ENCODE measurements at regions not wholly inside any gene's neighbourhood (a gene's known extent, or its start where the extent isn't known, plus 50 kb on each side); places are given as distances from the start of the nearest gene placed in this dataset.

- DNase-seq, result no peak
- TF ChIP-seq, protein P1, sequence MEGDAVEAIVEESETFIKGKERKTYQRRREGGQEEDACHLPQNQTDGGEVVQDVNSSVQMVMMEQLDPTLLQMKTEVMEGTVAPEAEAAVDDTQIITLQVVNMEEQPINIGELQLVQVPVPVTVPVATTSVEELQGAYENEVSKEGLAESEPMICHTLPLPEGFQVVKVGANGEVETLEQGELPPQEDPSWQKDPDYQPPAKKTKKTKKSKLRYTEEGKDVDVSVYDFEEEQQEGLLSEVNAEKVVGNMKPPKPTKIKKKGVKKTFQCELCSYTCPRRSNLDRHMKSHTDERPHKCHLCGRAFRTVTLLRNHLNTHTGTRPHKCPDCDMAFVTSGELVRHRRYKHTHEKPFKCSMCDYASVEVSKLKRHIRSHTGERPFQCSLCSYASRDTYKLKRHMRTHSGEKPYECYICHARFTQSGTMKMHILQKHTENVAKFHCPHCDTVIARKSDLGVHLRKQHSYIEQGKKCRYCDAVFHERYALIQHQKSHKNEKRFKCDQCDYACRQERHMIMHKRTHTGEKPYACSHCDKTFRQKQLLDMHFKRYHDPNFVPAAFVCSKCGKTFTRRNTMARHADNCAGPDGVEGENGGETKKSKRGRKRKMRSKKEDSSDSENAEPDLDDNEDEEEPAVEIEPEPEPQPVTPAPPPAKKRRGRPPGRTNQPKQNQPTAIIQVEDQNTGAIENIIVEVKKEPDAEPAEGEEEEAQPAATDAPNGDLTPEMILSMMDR (conservative IDR thresholded peaks at IDR 0.05; ENCODE audit: low read depth, low read length), result no peak
- TF ChIP-seq EZH2phosphoT487 (IDR thresholded peaks at IDR 0.05; ENCODE audit: borderline replicate concordance, low read length), result no peak
- TF ChIP-seq EZH2 (IDR thresholded peaks at IDR 0.05; ENCODE audit: low read length, unreplicated experiment), result no peak
- H3K9me3 ChIP-seq (ENCODE audit: low read length), result no peaks in the 10 kb centered on the region
Observed at GRCh38 chr1:14233510-14233909, 365.0 kb upstream of the KAZN start.

DNA sequence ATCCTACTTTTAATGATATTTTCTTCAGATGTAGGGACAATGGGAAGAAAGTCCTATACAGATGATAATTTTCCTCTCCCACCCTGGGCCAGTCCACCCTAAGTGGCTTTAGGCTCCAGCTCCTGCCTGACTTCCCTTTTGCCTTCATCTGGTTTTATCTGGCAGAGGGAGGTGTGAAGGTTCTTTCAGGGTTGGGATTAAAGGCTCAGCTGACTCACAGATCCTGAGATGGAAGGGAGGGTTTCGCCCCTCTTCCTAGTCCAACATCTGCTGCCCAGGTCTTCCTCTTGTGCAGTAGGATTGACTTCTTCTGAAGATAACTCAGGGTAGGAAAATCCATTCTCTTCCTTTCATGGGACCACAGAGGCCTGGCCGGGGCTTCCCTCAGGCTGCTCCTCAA, 362.4 kb upstream of the KAZN start:
- H3K9me2 ChIP-seq (replicated peaks; ENCODE audit: low read length), result no peaks in the 10 kb centered on the region
- H3K27ac ChIP-seq (ENCODE audit: low read length), result no peak overlapping the region
- H3K36me3 ChIP-seq (ENCODE audit: low read depth, low read length), result no peaks in the 10 kb centered on the region
- no peak overlapping the region for H3K4me3 ChIP-seq (ENCODE audit: low read length)
- intact Hi-C loops (cut with micrococcal nuclease), result no loop called here
- no peak overlapping the region for H2AFZ ChIP-seq (ENCODE audit: low read length)
- TF ChIP-seq EZH2 (IDR thresholded peaks at IDR 0.05; ENCODE audit: low read length, unreplicated experiment), result no peak
- TF ChIP-seq EZH2phosphoT487 (IDR thresholded peaks at IDR 0.05; ENCODE audit: borderline replicate concordance, low read length), result no peak
- TF ChIP-seq, protein P1 (conservative IDR thresholded peaks at IDR 0.05; ENCODE audit: low read depth, low read length), result no peak
- no peaks in the 10 kb centered on the region for H3K9me3 ChIP-seq (ENCODE audit: low read length)
- H3F3A ChIP-seq (ENCODE audit: low read length, unreplicated experiment), result no peaks in the 10 kb centered on the region
- H3K4me1 ChIP-seq (ENCODE audit: insufficient read depth, low read length), result no peaks in the 10 kb centered on the region
- ChIA-PET CTCF (no interaction called here), POLR2A (ENCODE audit: unreplicated experiment) (no interaction called here)
- ATAC-seq (no peak), DNase-seq (no peak)
- no peaks in the 10 kb centered on the region for H3K27me3 ChIP-seq (ENCODE audit: low read length)
- H3K4me2 ChIP-seq (ENCODE audit: low read length), result no peak overlapping the region
- H3K79me2 ChIP-seq (ENCODE audit: low read length), result no peaks in the 10 kb centered on the region
- no peak overlapping the region for H3K9ac ChIP-seq (ENCODE audit: low read length)
- H4K20me1 ChIP-seq (ENCODE audit: low read length), result no peaks in the 10 kb centered on the region
- no TSS peak for BruUV-seq (replicated peaks)

More at GRCh38 chr1:14233510-14233909, 365.0 kb upstream of the KAZN start:
- no peak overlapping the region for H2AFZ ChIP-seq (ENCODE audit: low read length)
- no peaks in the 10 kb centered on the region for H3K36me3 ChIP-seq (ENCODE audit: low read depth, low read length)
- H3K27ac ChIP-seq (ENCODE audit: low read length), result no peak overlapping the region
- no peak for ATAC-seq
- H3K9me2 ChIP-seq (replicated peaks; ENCODE audit: low read length), result no peaks in the 10 kb centered on the region
- intact Hi-C loops (cut with micrococcal nuclease), result no loop called here
- ChIA-PET POLR2A (ENCODE audit: unreplicated experiment) (no interaction called here), CTCF (no interaction called here)
- H3K4me2 ChIP-seq (ENCODE audit: low read length), result no peak overlapping the region
- no peaks in the 10 kb centered on the region for H3K4me1 ChIP-seq (ENCODE audit: insufficient read depth, low read length)
- no TSS peak for BruUV-seq (replicated peaks)
- no peaks in the 10 kb centered on the region for H3F3A ChIP-seq (ENCODE audit: low read length, unreplicated experiment)
- no peak overlapping the region for H3K4me3 ChIP-seq (ENCODE audit: low read length)
- H3K9ac ChIP-seq (ENCODE audit: low read length), result no peak overlapping the region
- no peaks in the 10 kb centered on the region for H3K79me2 ChIP-seq (ENCODE audit: low read length)
- no peaks in the 10 kb centered on the region for H3K27me3 ChIP-seq (ENCODE audit: low read length)
- no peaks in the 10 kb centered on the region for H4K20me1 ChIP-seq (ENCODE audit: low read length)

DNA sequence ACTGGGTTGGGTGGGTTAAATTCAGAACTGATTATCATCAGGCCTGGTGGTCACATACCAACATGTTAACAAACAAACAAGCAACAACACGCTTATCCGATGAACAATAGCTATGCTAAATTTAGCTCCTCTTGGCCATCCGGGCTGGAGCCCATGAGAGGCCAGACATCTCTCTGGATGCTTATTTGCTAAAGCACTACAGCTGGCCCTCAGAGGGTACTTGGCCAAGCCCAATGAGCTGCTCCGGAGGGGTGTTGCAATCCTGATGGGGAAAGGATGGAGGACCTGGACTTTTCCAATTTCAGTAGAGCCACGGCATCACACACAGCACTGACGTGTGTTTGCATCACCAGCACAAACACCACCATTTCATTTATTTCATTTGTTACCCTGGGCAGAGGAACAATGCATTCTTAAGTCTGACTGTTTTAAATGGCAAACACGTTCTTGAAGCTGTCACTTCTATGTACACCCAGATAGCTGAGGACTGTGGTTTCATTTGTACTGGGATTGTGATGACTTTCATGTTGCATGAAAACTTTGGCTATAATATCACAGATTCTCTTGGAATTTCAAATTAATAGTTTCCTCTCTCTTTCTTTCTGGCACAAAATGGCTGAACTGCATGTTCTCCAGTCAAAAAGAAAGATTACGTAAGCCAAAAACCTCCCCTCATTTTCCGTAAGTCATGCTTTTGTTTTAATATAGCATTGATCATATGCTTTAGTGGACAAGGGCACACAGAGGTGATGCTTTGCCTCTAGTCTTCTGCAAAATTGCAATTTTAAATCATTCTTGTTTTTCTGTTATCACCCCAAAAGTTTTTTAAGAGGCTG, 359.8 kb upstream of the KAZN start:
- Histone ChIP-seq H3K4me1 (ENCODE audit: insufficient read depth, low read length) (no peaks in the 10 kb centered on the region), H3K9me3 (ENCODE audit: low read length) (no peaks in the 10 kb centered on the region), H3K27me3 (ENCODE audit: low read length) (no peaks in the 10 kb centered on the region), H3K36me3 (ENCODE audit: low read depth, low read length) (no peaks in the 10 kb centered on the region), H2AFZ (ENCODE audit: low read length) (no peak overlapping the region), H3F3A (ENCODE audit: low read length, unreplicated experiment) (no peaks in the 10 kb centered on the region), H4K20me1 (ENCODE audit: low read length) (no peaks in the 10 kb centered on the region), H3K4me3 (ENCODE audit: low read length) (no peak overlapping the region), H3K27ac (ENCODE audit: low read length) (no peak overlapping the region), H3K79me2 (ENCODE audit: low read length) (no peaks in the 10 kb centered on the region), H3K4me2 (ENCODE audit: low read length) (no peak overlapping the region), H3K9ac (ENCODE audit: low read length) (no peak overlapping the region), H3K9me2 (replicated peaks; ENCODE audit: low read length) (no peaks in the 10 kb centered on the region)
- DNase-seq (no peak), ATAC-seq (no peak)
- no TSS peak for BruUV-seq (replicated peaks)
- POLR2A ChIA-PET (ENCODE audit: unreplicated experiment), result no interaction called here
- CTCF ChIA-PET, result no interaction called here
- TF ChIP-seq EZH2 (IDR thresholded peaks at IDR 0.05; ENCODE audit: low read length, unreplicated experiment) (no peak), EZH2phosphoT487 (IDR thresholded peaks at IDR 0.05; ENCODE audit: borderline replicate concordance, low read length) (no peak)
- TF ChIP-seq, protein P1 (conservative IDR thresholded peaks at IDR 0.05; ENCODE audit: low read depth, low read length), result no peak
- intact Hi-C loops (cut with micrococcal nuclease), result no loop called here
